Small intestine (tissue), 7 donors: ENCODE measurements at regions not wholly inside any gene's neighbourhood (a gene's known extent, or its start where the extent isn't known, plus 50 kb on each side); places are given as distances from the start of the nearest gene placed in this dataset.

Experiments used
- DNase-seq, 2 donors: peaks; one replicate each; pipeline versions ENCODE4 v3.0.0 to v3.0.0-alpha.2; 2013
- FAIRE-seq: peaks from 2 replicates; lab custom pipeline; 2012; peaks lifted over from hg19 to GRCh38; lab: Jason Lieb, UNC
- H3K27ac ChIP-seq, 3 donors: one replicate each; pipeline ENCODE4 v1.5.1; 2013; ENCODE audit warnings: low read length in 2 of 3, mild to moderate bottlenecking in 2 of 3, control low read depth in 1 of 3, inconsistent platforms in 1 of 3, low read depth in 1 of 3, moderate library complexity in 1 of 3
- H3K27me3 ChIP-seq, 3 donors: one replicate each; pipeline ENCODE4 v1.6.1; 2013; ENCODE audit warnings: low read length in 3 of 3, inconsistent platforms in 1 of 3; ENCODE audit not compliant: control insufficient read depth in 3 of 3, insufficient read depth in 3 of 3
- H3K36me3 ChIP-seq, 3 donors: one replicate each; pipeline ENCODE4 v1.6.1; 2013; ENCODE audit warnings: low read length in 3 of 3, inconsistent platforms in 1 of 3, low read depth in 1 of 3, mild to moderate bottlenecking in 1 of 3, moderate library complexity in 1 of 3; ENCODE audit not compliant: control insufficient read depth in 3 of 3, insufficient read depth in 2 of 3
- H3K4me1 ChIP-seq, 3 donors: one replicate each; pipeline ENCODE4 v1.6.1; 2013; ENCODE audit warnings: low read length in 2 of 3, inconsistent platforms in 1 of 3, low read depth in 1 of 3, mild to moderate bottlenecking in 1 of 3, moderate library complexity in 1 of 3; ENCODE audit not compliant: control insufficient read depth in 3 of 3, insufficient read depth in 2 of 3
- H3K4me3 ChIP-seq, 3 donors: one replicate each; pipeline ENCODE4 v1.5.1; 2013; ENCODE audit warnings: low read length in 3 of 3, control low read depth in 1 of 3, inconsistent platforms in 1 of 3, low read depth in 1 of 3, mild to moderate bottlenecking in 1 of 3, moderate library complexity in 1 of 3
- H3K9me3 ChIP-seq, 2 donors: one replicate each; pipeline ENCODE4 v1.6.1; 2013; ENCODE audit warnings: low read depth in 1 of 2, low read length in 1 of 2; ENCODE audit not compliant: control insufficient read depth in 2 of 2, insufficient read depth in 1 of 2
- WGBS, 3 donors: extraction: QIAGEN DNeasy Blood & Tissue Kit; methylation state at CpG; one replicate each; pipeline ENCODE4 v1.1.7; 2013; 5-methylcytosine and 5-hydroxymethylcytosine counted together
- donor health status: healthy with polysubstance abuse.
- donor health status: control.
- donor health status: control.
- donor health status: Bipolar disorder and iron deficiency.
- donor health status: healthy.

- Histone ChIP-seq H3K36me3 (no peaks in the 10 kb centered on the region), H3K27ac (no peak overlapping the region), H3K27me3 (no peaks in the 10 kb centered on the region), H3K4me3 (no peak overlapping the region), H3K9me3 (no peaks in the 10 kb centered on the region), H3K4me1 (no peaks in the 10 kb centered on the region)
- DNase-seq (no peak), FAIRE-seq (no peak)
- 92 to 95% (median 93%) methylated on average over 4 of the region's 4 CpGs for WGBS, 3 donors
These were observed 123.2 kb upstream of the RIPOR2 start for GRCh38 chr6:25058941-25059340.

GRCh38 chr6:25060522-25060921, 124.8 kb upstream of the RIPOR2 start:
- DNase-seq (no peak), FAIRE-seq (no peak)
- Histone ChIP-seq H3K27ac (no peak overlapping the region), H3K27me3 (no peaks in the 10 kb centered on the region), H3K9me3 (no peaks in the 10 kb centered on the region), H3K4me1 (no peaks in the 10 kb centered on the region), H3K4me3 (no peak overlapping the region), H3K36me3 (no peaks in the 10 kb centered on the region)
- WGBS, 3 donors = 81 to 95% (median 89%) methylated on average over 2 of the region's 2 CpGs

GRCh38 chr6:25061289-25061936, 125.7 kb upstream of the RIPOR2 start:
- Histone ChIP-seq H3K4me1 (no peaks in the 10 kb centered on the region), H3K27ac (no peak overlapping the region), H3K9me3 (no peaks in the 10 kb centered on the region), H3K36me3 (no peaks in the 10 kb centered on the region), H3K27me3 (no peaks in the 10 kb centered on the region), H3K4me3 (no peak overlapping the region)
- WGBS, 3 donors = 74 to 86% (median 77%) methylated on average over 6 of the region's 6 CpGs
- FAIRE-seq (no peak), DNase-seq (no peak)

- 69 to 90% (median 85%) methylated on average over 7 of the region's 7 CpGs for WGBS, 3 donors
- Histone ChIP-seq H3K27ac (no peak overlapping the region), H3K9me3 (no peaks in the 10 kb centered on the region), H3K4me1 (no peaks in the 10 kb centered on the region), H3K36me3 (no peaks in the 10 kb centered on the region), H3K27me3 (no peaks in the 10 kb centered on the region), H3K4me3 (no peak overlapping the region)
- FAIRE-seq = no peak
- DNase-seq = no peak
These were observed 126.5 kb upstream of the RIPOR2 start for GRCh38 chr6:25062070-25062811.

GRCh38 chr6:25064006-25064405, 128.2 kb upstream of the RIPOR2 start:
- Histone ChIP-seq H3K4me3 (no peak overlapping the region), H3K36me3 (no peaks in the 10 kb centered on the region), H3K4me1 (no peaks in the 10 kb centered on the region), H3K27me3 (no peaks in the 10 kb centered on the region), H3K27ac (no peak overlapping the region), H3K9me3 (no peaks in the 10 kb centered on the region)
- FAIRE-seq (no peak), DNase-seq (no peak)
- 61 to 98% (median 92%) methylated on average over 2 of the region's 2 CpGs for WGBS, 3 donors

GRCh38 chr6:25065666-25066065, 129.9 kb upstream of the RIPOR2 start:
- Histone ChIP-seq H3K27me3 (no peaks in the 10 kb centered on the region), H3K4me3 (no peak overlapping the region), H3K27ac (no peak overlapping the region), H3K4me1 (no peaks in the 10 kb centered on the region), H3K9me3 (no peaks in the 10 kb centered on the region), H3K36me3 (no peaks in the 10 kb centered on the region)
- WGBS, 3 donors = 90 to 92% (median 92%) methylated on average over 3 of the region's 3 CpGs
- no peak for FAIRE-seq
- DNase-seq = no peak

- no peaks in the 10 kb centered on the region for H3K36me3 ChIP-seq
- H3K27me3 ChIP-seq = no peaks in the 10 kb centered on the region
- no peak for DNase-seq
- no peak overlapping the region for H3K27ac ChIP-seq
- no peak overlapping the region for H3K4me3 ChIP-seq
- H3K4me1 ChIP-seq = no peaks in the 10 kb centered on the region
- no peaks in the 10 kb centered on the region for H3K9me3 ChIP-seq
- 67 to 91% (median 88%) methylated on average over 1 of the region's 1 CpG for WGBS, 3 donors
- no peak for FAIRE-seq
These were observed 130.8 kb upstream of the RIPOR2 start for GRCh38 chr6:25066593-25066992.

- 91 to 96% (median 95%) methylated on average over 2 of the region's 2 CpGs for WGBS, 3 donors
- no peak for FAIRE-seq
- Histone ChIP-seq H3K9me3 (peaks cover 0 to 2% of the 10 kb centered on the region in 2 donors), H3K27ac (no peak overlapping the region), H3K4me1 (no peaks in the 10 kb centered on the region), H3K27me3 (no peaks in the 10 kb centered on the region), H3K4me3 (no peak overlapping the region), H3K36me3 (no peaks in the 10 kb centered on the region)
- no peak for DNase-seq
These were observed 133.1 kb upstream of the RIPOR2 start for GRCh38 chr6:25068866-25069265.
